HepG2 (cell line): ENCODE measurements at regions not wholly inside any gene's neighbourhood (a gene's known extent, or its start where the extent isn't known, plus 50 kb on each side); places are given as distances from the start of the nearest gene placed in this dataset.

Experiments
- ATAC-seq: fragments of 200-7000 bp; cut with Tn5 transposase; 3 replicates; pipeline ENCODE4 v1.9.1; 2020; ENCODE audit warnings: mild to moderate bottlenecking, moderate library complexity
- BruUV-seq: library from RNA; stranded (reverse); fragments of 400-500 nt; replicated peaks from 2 replicates; lab custom pipeline; 2021; lab: Mats Ljungman, UMichigan
- CTCF ChIA-PET: fragments of 300-600 bp; formaldehyde crosslinking; extraction: SDS; loops from one replicate; lab custom pipeline; 2021; ENCODE audit warnings: low total read pairs, inconsistent platforms, low intra/inter-chr PET ratio; lab: Yijun Ruan, JAX
- POLR2A ChIA-PET: fragments of 350-600 bp; sonication (Branson Sonifier 250); formaldehyde crosslinking; loops from one replicate; lab custom pipeline; 2020; ENCODE audit warnings: antibody characterized with exemption, inconsistent platforms; lab: Yijun Ruan, JAX
- DNase-seq: peaks from one replicate; pipeline ENCODE4 v3.0.0-alpha.2; 2015; ENCODE audit warnings: low spot score
- FAIRE-seq: peaks from 3 replicates; lab custom pipeline; 2011; peaks lifted over from hg19 to GRCh38; lab: Jason Lieb, UNC
- H2AFZ ChIP-seq: one replicate; pipeline ENCODE4 v1.6.1; 2011; ENCODE audit warnings: low read length, inconsistent platforms
- H3K27ac ChIP-seq: fragments of 300-600 bp; 3 replicates; pipeline ENCODE4 v1.8.0; 2011; ENCODE audit warnings: mixed run types, mild to moderate bottlenecking, mixed read lengths, low read length, inconsistent platforms; ENCODE audit not compliant: insufficient read depth; ENCODE audit errors: extremely low read length
- H3K27me3 ChIP-seq, 2 experiments: fragments of 200-600 bp in 1 of 2; 2 replicates in 1 of 2; 3 replicates in 1 of 2; pipeline versions ENCODE4 v1.6.0 to v1.8.0; 2011; ENCODE audit warnings: low read length in 2 of 2, mild to moderate bottlenecking in 2 of 2, moderate library complexity in 2 of 2, inconsistent platforms in 1 of 2; ENCODE audit not compliant: insufficient read depth in 2 of 2, control insufficient read depth in 1 of 2
- H3K36me3 ChIP-seq, 2 experiments: fragments of 200-600 bp in 1 of 2; replicated peaks in 1 of 2; 2 replicates in 1 of 2; 3 replicates in 1 of 2; pipeline versions ENCODE4 v1.5.1 to v1.8.0; 2011; ENCODE audit warnings: low read length in 2 of 2, inconsistent platforms in 1 of 2; ENCODE audit not compliant: insufficient read depth in 2 of 2, control insufficient read depth in 1 of 2
- H3K4me1 ChIP-seq: 2 replicates; pipeline ENCODE4 v1.5.1; 2012; ENCODE audit warnings: low read length, inconsistent platforms; ENCODE audit not compliant: insufficient read depth
- H3K4me2 ChIP-seq: 2 replicates; pipeline ENCODE4 v1.6.0; 2011; ENCODE audit warnings: low read depth, low read length, inconsistent platforms
- H3K4me3 ChIP-seq, 3 experiments: fragments of 200-600 bp in 1 of 3; sonication (generic), shearing (Covaris generic) in 1 of 3; replicated peaks in 1 of 3; 2 replicates each; pipeline ENCODE4 v1.5.1; 2011 to 2016; ENCODE audit warnings: low read length in 3 of 3, inconsistent platforms in 2 of 3, low read depth in 2 of 3, mild to moderate bottlenecking in 2 of 3, control low read depth in 1 of 3, mixed read lengths in 1 of 3; ENCODE audit not compliant: insufficient read depth in 1 of 3
- H3K79me2 ChIP-seq: one replicate; pipeline ENCODE4 v1.6.1; 2011; ENCODE audit warnings: low read length, inconsistent platforms; ENCODE audit not compliant: insufficient read depth
- H3K9ac ChIP-seq: 2 replicates; pipeline ENCODE4 v1.6.0; 2011; ENCODE audit warnings: mild to moderate bottlenecking, low read depth, low read length, inconsistent platforms; ENCODE audit not compliant: insufficient read depth
- H3K9me3 ChIP-seq: 2 replicates; pipeline ENCODE4 v1.5.1; 2012; ENCODE audit warnings: mild to moderate bottlenecking, low read length
- H4K20me1 ChIP-seq: 2 replicates; pipeline ENCODE4 v1.6.0; 2011; ENCODE audit warnings: inconsistent platforms, mild to moderate bottlenecking, low read length, moderate library complexity; ENCODE audit not compliant: insufficient read depth
- AHR ChIP-seq: IDR thresholded peaks from 2 replicates; pipeline ENCODE4 v1.6.1; 2018; ENCODE audit warnings: missing genetic modification reagents, missing compliant biosample characterization
- HNRNPH1 ChIP-seq: fragments of 200-400 bp; formaldehyde crosslinking; optimal IDR thresholded peaks from 2 replicates; pipeline ENCODE3; 2017; ENCODE audit warnings: mild to moderate bottlenecking, low read depth, low read length
- KAT2B ChIP-seq: fragments of 150-350 bp; IDR thresholded peaks from 2 replicates; pipeline ENCODE4 v1.6.1; 2014; ENCODE audit warnings: low read depth, low read length, borderline replicate concordance
- MAFF ChIP-seq: IDR thresholded peaks from 2 replicates; pipeline ENCODE4 v1.6.1; 2011; ENCODE audit warnings: low read depth, low read length, improper control_type of control experiment
- MAFK ChIP-seq, 2 experiments: IDR thresholded peaks in 1 of 2; conservative IDR thresholded peaks in 1 of 2; 2 replicates each; pipeline ENCODE4 v1.6.1; 2011; ENCODE audit warnings: improper control_type of control experiment in 2 of 2, low read length in 2 of 2
- SIN3B ChIP-seq: fragments of 150-350 bp; IDR thresholded peaks from 2 replicates; pipeline ENCODE4 v1.6.1; 2014; ENCODE audit warnings: low read length
- YEATS4 ChIP-seq: sonication (generic); formaldehyde crosslinking; IDR thresholded peaks from 2 replicates; pipeline ENCODE4 v1.4.0; 2020; ENCODE audit warnings: missing genetic modification reagents, borderline replicate concordance
- ZFYVE20 ChIP-seq: sonication (generic); formaldehyde crosslinking; IDR thresholded peaks from 2 replicates; pipeline ENCODE4 v1.8.0; 2023; ENCODE audit warnings: low read depth, mild to moderate bottlenecking, moderate library complexity, missing genetic modification reagents, borderline replicate concordance
- ZNF720 ChIP-seq: sonication (generic); formaldehyde crosslinking; IDR thresholded peaks from 2 replicates; pipeline ENCODE4 v1.4.0; 2020; ENCODE audit warnings: missing genetic modification reagents
- ZZZ3 ChIP-seq: sonication (generic); formaldehyde crosslinking; IDR thresholded peaks from 2 replicates; pipeline ENCODE4 v1.4.0; 2020; ENCODE audit warnings: missing genetic modification reagents, mild to moderate bottlenecking, borderline replicate concordance
- WGBS: methylation state at CpG from one replicate; pipeline ENCODE4 v1.1.6; 2017; ENCODE audit warnings: low lambda C conversion rate; 5-methylcytosine and 5-hydroxymethylcytosine counted together
- in situ Hi-C: cut with HindIII; loops from 2 replicates; pipeline ENCODE4 v1.10.0; 2017; ENCODE audit warnings: low pct_unique_long_range_greater_than_20kb; ENCODE audit not compliant: extremely low pct_ligation_motif_present
- intact Hi-C: fragments of 100-400 bp; cut with micrococcal nuclease; formaldehyde crosslinking; loops from one replicate; pipeline ENCODE4 v1.10.0; 2022; ENCODE audit not compliant: unreplicated experiment
- TF ChIP-seq, protein P1 (sequence below), 2 experiments: IDR thresholded peaks; 2 replicates each; pipeline ENCODE4 v1.6.1; 2011 to 2012; ENCODE audit warnings: low read length in 2 of 2, borderline replicate concordance in 1 of 2, low read depth in 1 of 2, mild to moderate bottlenecking in 1 of 2, moderate library complexity in 1 of 2
- TF ChIP-seq, protein P2 (sequence below): sonication (generic); formaldehyde crosslinking; IDR thresholded peaks from 2 replicates; pipeline ENCODE4 v1.8.0; 2022; ENCODE audit warnings: mild to moderate bottlenecking, missing genetic modification reagents; ENCODE audit not compliant: insufficient replicate concordance

DNA sequence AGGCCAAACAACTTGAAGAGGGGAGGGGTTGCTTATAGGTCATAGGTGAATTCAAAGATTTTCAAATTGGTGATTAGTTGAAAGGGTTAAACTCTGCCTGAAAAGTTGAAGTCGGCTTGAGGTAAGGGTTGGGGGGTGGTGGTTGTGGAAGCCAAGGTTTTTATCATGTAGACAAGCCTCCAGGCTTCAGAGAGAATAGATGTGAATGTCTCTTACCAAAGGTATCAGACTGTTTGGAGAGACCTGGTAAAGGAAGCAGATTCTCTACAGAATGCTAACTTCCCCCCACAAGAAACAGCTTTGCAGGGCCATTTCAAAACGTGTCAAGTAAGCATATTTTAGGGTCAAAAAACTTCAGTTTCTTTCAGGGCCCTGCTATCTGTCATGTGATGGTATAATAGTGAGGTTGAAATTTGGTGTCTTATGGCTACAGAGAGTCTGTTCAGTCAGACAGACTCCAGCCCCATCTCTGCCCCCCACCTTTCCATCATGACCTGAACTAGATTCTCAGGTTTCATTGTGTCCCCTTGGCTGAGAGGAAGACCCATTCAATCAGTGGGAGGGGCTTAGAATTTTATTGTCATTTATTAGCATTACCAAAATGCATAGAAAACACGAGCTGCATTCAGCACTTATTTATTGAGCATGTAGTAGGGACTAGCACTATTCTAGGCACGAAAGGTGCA is 136.5 kb downstream of the MAP3K7 start:
- Histone ChIP-seq H3K9ac (no peak overlapping the region), H2AFZ (no peak overlapping the region), H3K36me3 (no peaks in the 10 kb centered on the region), H3K4me2 (no peak overlapping the region), H3K79me2 (no peaks in the 10 kb centered on the region), H3K27me3 (no peaks in the 10 kb centered on the region; a peak in 2 of 5 replicates), H3K4me1 (no peaks in the 10 kb centered on the region), H3K4me3 (no peak overlapping the region), H3K9me3 (no peaks in the 10 kb centered on the region), H4K20me1 (no peaks in the 10 kb centered on the region), H3K27ac (no peak overlapping the region)
- DNase-seq (no peak), ATAC-seq (no peak), FAIRE-seq (no peak)
- TF ChIP-seq MAFF (peak; percentile 80), MAFK (conservative IDR thresholded peaks at IDR 0.05 in 1 of 2, IDR thresholded peaks at IDR 0.05 in 1 of 2; ENCODE audit: low read length in 2 of 2) (peak; percentile 73 to 81)
- TF ChIP-seq, protein P1, sequence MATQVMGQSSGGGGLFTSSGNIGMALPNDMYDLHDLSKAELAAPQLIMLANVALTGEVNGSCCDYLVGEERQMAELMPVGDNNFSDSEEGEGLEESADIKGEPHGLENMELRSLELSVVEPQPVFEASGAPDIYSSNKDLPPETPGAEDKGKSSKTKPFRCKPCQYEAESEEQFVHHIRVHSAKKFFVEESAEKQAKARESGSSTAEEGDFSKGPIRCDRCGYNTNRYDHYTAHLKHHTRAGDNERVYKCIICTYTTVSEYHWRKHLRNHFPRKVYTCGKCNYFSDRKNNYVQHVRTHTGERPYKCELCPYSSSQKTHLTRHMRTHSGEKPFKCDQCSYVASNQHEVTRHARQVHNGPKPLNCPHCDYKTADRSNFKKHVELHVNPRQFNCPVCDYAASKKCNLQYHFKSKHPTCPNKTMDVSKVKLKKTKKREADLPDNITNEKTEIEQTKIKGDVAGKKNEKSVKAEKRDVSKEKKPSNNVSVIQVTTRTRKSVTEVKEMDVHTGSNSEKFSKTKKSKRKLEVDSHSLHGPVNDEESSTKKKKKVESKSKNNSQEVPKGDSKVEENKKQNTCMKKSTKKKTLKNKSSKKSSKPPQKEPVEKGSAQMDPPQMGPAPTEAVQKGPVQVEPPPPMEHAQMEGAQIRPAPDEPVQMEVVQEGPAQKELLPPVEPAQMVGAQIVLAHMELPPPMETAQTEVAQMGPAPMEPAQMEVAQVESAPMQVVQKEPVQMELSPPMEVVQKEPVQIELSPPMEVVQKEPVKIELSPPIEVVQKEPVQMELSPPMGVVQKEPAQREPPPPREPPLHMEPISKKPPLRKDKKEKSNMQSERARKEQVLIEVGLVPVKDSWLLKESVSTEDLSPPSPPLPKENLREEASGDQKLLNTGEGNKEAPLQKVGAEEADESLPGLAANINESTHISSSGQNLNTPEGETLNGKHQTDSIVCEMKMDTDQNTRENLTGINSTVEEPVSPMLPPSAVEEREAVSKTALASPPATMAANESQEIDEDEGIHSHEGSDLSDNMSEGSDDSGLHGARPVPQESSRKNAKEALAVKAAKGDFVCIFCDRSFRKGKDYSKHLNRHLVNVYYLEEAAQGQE (IDR thresholded peaks at IDR 0.05; ENCODE audit: borderline replicate concordance in 1 of 2, low read depth in 1 of 2, low read length in 2 of 2): no peak
- in situ Hi-C loops (no loop called here), intact Hi-C loops (no loop called here)
- WGBS: 0% methylated on average over 4 of the region's 4 CpGs
- BruUV-seq: no TSS peak
- CTCF ChIA-PET: no interaction called here
- POLR2A ChIA-PET: no interaction called here

DNA sequence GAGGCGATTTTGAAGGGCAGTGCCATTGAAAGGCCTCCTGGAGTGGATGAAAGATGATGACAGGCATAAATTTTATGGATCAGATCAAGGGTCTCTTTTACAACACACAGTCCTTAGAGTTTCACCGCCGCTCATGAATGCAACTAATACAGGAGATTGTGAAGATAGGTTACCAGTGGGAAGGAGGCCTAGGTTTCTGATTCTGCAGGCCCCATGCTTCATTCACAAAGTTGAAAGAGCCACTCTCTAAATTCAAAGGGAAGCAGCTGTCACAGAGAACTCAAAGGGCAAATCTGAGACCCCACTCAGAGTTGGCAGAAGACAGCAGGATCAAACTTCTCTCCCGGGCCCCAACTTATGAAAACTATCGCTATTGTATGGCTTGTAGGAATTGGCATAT is 137.6 kb downstream of the MAP3K7 start:
- in situ Hi-C loops (no loop called here), intact Hi-C loops (no loop called here)
- Histone ChIP-seq H3K9me3 (no peaks in the 10 kb centered on the region), H3K4me2 (no peak overlapping the region), H3K9ac (no peak overlapping the region), H3K4me1 (no peaks in the 10 kb centered on the region), H3K36me3 (no peaks in the 10 kb centered on the region), H4K20me1 (no peaks in the 10 kb centered on the region), H3K79me2 (no peaks in the 10 kb centered on the region), H3K27ac (no peak overlapping the region), H3K27me3 (no peaks in the 10 kb centered on the region; a peak in 2 of 5 replicates), H3K4me3 (no peak overlapping the region), H2AFZ (no peak overlapping the region)
- WGBS: 2% methylated on average over 5 of the region's 5 CpGs
- CTCF ChIA-PET: no interaction called here
- no TSS peak for BruUV-seq
- FAIRE-seq: no peak
- no peak for DNase-seq
- ATAC-seq: no peak
- POLR2A ChIA-PET: no interaction called here
- TF ChIP-seq SIN3B: no peak
- TF ChIP-seq, protein P2, sequence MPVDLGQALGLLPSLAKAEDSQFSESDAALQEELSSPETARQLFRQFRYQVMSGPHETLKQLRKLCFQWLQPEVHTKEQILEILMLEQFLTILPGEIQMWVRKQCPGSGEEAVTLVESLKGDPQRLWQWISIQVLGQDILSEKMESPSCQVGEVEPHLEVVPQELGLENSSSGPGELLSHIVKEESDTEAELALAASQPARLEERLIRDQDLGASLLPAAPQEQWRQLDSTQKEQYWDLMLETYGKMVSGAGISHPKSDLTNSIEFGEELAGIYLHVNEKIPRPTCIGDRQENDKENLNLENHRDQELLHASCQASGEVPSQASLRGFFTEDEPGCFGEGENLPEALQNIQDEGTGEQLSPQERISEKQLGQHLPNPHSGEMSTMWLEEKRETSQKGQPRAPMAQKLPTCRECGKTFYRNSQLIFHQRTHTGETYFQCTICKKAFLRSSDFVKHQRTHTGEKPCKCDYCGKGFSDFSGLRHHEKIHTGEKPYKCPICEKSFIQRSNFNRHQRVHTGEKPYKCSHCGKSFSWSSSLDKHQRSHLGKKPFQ (CRISPR knock-in tag): no peak
- no peak for TF ChIP-seq AHR
- TF ChIP-seq ZZZ3 (CRISPR knock-in tag): no peak
- TF ChIP-seq YEATS4: no peak
- no peak for TF ChIP-seq HNRNPH1
- TF ChIP-seq KAT2B: no peak
- TF ChIP-seq ZNF720: no peak
- TF ChIP-seq ZFYVE20 (CRISPR knock-in tag): no peak
